ENCODE measurements at regions not wholly inside any gene's neighbourhood (a gene's known extent, or its start where the extent isn't known, plus 50 kb on each side); places are given as distances from the start of the nearest gene placed in this dataset.

DNA sequence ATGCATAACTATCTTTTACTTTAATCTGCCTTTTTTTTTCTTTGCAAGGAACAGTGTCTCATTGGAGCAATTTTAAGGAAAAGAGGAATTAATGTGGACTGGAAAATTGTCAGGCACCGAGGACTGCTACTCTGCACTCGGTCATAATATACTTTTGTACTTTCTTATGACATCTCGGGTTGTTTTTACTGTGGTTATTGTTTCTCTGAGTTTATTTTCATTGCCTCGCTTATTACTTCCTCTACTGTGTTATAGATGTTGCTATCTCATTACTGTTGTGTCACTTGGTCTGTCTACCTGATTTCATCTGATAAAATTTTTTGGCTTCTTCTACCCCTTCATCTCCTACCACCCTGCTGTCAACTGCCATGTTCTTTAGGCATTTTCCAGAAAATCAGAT is 213.5 kb upstream of the POU1F1 start:
- TF ChIP-seq ZNF274 (IDR thresholded peaks at IDR 0.05; ENCODE audit: low read depth, low read length) (no peak), YY1 (IDR thresholded peaks at IDR 0.05; ENCODE audit: insufficient read depth, insufficient read length) (no peak)

Measured in NT2/D1 (cell line).